ENCODE measurements at regions not wholly inside any gene's neighbourhood (a gene's known extent, or its start where the extent isn't known, plus 50 kb on each side); places are given as distances from the start of the nearest gene placed in this dataset.

GRCh38 chr9:2963307-2963706, 119.4 kb upstream of the PUM3 start:
- H3K4me3 ChIP-seq (ENCODE audit: low read depth, low read length): no peak overlapping the region
- no peak for DNase-seq (ENCODE audit: low read depth)
- no peak for TF ChIP-seq CTCF (IDR thresholded peaks at IDR 0.05; ENCODE audit: insufficient read depth, low read depth, low read length, missing control alignments)

GRCh38 chr9:2962471-2963172, 118.7 kb upstream of the PUM3 start:
- no peak for TF ChIP-seq CTCF (IDR thresholded peaks at IDR 0.05; ENCODE audit: insufficient read depth, low read depth, low read length, missing control alignments)
- no peak overlapping the region for H3K4me3 ChIP-seq (ENCODE audit: low read depth, low read length)
- peak; percentile 6 for DNase-seq (ENCODE audit: low read depth)

GRCh38 chr9:2958219-2958618, 114.3 kb upstream of the PUM3 start:
- no peak for DNase-seq (ENCODE audit: low read depth)
- H3K4me3 ChIP-seq (ENCODE audit: low read depth, low read length): no peak overlapping the region
- no peak for TF ChIP-seq CTCF (IDR thresholded peaks at IDR 0.05; ENCODE audit: insufficient read depth, low read depth, low read length, missing control alignments)

- no peak for DNase-seq (ENCODE audit: low read depth)
- H3K4me3 ChIP-seq (ENCODE audit: low read depth, low read length): no peak overlapping the region
- no peak for TF ChIP-seq CTCF (IDR thresholded peaks at IDR 0.05; ENCODE audit: insufficient read depth, low read depth, low read length, missing control alignments)
These were observed 113.8 kb upstream of the PUM3 start for GRCh38 chr9:2957656-2958200.

- no peak for TF ChIP-seq CTCF (IDR thresholded peaks at IDR 0.05; ENCODE audit: insufficient read depth, low read depth, low read length, missing control alignments)
- DNase-seq (ENCODE audit: low read depth): no peak
These were observed 111.7 kb upstream of the PUM3 start for GRCh38 chr9:2955575-2955974.

GRCh38 chr9:2939368-2939767, 95.5 kb upstream of the PUM3 start:
- no peak for TF ChIP-seq CTCF (IDR thresholded peaks at IDR 0.05; ENCODE audit: insufficient read depth, low read depth, low read length, missing control alignments)
- DNase-seq (ENCODE audit: low read depth): no peak
- H3K4me3 ChIP-seq (ENCODE audit: low read depth, low read length): no peak overlapping the region

More at GRCh38 chr9:2955575-2955974, 111.7 kb upstream of the PUM3 start:
- no peak overlapping the region for H3K4me3 ChIP-seq (ENCODE audit: low read depth, low read length)

- no peak overlapping the region for H3K4me3 ChIP-seq (ENCODE audit: low read depth, low read length)
- no peak for DNase-seq (ENCODE audit: low read depth)
- no peak for TF ChIP-seq CTCF (IDR thresholded peaks at IDR 0.05; ENCODE audit: insufficient read depth, low read depth, low read length, missing control alignments)
These were observed 92.3 kb upstream of the PUM3 start for GRCh38 chr9:2936221-2936620.

All from GM12865 (cell line).